Non-pigmented ciliary epithelial cell (primary cell): ENCODE measurements at regions not wholly inside any gene's neighbourhood (a gene's known extent, or its start where the extent isn't known, plus 50 kb on each side); places are given as distances from the start of the nearest gene placed in this dataset.

ENCODE experiments used
- DNase-seq: peaks from one replicate; pipeline ENCODE4 v3.0.0-alpha.2; 2010; ENCODE audit warnings: low read depth

GRCh38 chr20:52864916-52865605 is 107.1 kb upstream of the TSHZ2 start:
- no peak for DNase-seq

- DNase-seq: no peak
Measured at GRCh38 chr20:52859156-52859876, 112.8 kb upstream of the TSHZ2 start.

DNA sequence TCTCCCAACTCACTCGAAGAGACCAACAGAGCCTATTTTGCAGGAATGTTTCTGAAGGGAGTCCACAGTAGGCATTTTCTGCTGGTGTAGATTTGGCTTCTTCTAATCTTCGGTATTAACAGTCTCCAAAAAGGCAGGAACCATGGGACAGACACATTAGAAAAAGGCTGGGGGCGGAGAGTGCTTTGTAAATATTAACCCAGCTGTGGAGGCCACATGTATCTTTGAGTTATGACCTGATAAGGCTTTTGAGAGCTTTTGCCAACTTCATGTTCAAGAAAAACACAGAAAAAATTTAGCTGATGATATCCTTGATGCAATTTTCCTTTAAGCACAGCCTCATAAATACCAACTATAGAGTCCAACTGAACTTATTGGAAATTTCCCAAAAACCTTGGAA is 119.4 kb upstream of the TSHZ2 start:
- DNase-seq: no peak

- no peak for DNase-seq
Measured at GRCh38 chr20:52847731-52848359, 124.3 kb upstream of the TSHZ2 start.

GRCh38 chr20:52847029-52847660 is 125.0 kb upstream of the TSHZ2 start:
- no peak for DNase-seq

DNA sequence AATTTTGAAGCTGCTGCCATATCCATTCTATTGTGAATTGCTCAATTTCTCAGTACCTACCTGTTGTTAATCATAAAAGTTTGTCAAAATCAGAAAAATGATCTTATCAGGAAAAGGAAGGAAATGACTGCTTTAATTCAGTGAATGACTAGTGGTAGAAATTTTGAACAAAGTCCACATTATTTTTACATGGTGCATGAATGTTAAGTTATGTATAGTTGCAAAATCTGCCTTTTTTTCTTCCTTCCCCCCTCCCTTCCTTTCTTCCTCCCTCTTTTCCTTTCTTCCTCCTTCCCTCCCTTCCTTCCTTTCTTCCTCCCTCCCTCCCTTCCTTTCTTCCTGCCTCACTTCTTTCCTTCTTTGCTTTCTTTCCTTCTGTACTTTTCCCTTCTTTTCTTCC is 127.1 kb upstream of the TSHZ2 start:
- no peak for DNase-seq

DNA sequence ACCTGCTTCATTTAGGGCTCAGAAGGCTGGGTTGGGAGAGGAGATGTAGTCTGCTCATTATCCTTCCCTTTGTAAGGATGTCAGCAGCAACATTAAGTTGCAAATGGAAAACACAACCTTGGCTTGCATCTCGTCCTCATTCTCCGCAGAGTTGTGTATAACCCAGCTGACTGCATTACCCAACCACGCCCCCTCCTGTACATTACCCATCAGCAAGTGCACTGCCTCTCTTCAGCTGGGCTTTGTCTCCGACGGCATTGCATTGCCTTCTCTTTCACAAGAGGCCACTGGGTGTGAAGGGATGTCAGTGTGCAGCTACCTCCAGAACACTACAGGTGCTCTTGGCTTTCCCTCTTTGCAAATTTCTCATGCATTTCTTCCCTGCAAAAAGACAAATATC is 128.7 kb upstream of the TSHZ2 start:
- no peak for DNase-seq

- DNase-seq: no peak
Measured at GRCh38 chr20:52841003-52841402, 131.2 kb upstream of the TSHZ2 start.

GRCh38 chr20:52840041-52840440 is 132.1 kb upstream of the TSHZ2 start:
- DNase-seq: no peak

DNA sequence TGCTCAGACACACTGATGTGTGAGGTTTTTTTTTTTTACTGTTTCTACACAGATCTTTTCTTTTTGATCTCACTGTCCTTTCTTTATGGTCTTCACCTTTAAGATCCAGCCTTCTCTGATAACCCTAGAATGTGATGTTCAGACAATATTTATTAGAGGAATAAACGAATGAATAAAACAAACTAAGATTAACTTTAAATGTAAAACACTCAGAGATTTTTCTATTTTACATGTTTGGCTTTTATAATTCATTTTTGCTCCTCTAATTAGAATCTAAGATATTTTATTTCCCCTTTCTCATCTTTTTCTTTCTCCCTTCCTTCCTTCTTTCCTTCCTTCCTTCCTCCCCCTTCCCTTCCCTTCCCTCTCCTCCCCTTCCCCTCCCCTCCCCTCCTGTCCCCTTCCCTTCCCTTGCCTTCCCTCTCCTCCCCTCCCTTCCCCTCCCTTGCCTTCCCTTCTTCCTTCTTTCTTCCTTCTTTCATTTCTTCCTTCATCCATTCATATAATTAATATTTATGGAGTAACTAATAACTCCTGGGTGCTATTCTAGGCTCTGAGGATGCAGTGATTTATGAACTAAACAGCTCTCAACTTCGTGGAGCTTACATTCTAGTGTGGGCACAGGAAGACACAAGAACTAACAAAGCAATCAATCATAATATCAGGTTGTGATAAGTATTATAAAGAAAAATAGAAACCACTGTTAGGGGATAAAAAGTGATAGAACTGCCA is 133.5 kb upstream of the TSHZ2 start:
- no peak for DNase-seq

- DNase-seq: no peak
Measured at GRCh38 chr20:52837378-52837777, 134.8 kb upstream of the TSHZ2 start.

GRCh38 chr20:52833901-52834300 is 138.3 kb upstream of the TSHZ2 start:
- DNase-seq: no peak

GRCh38 chr20:52832151-52832774 is 139.9 kb upstream of the TSHZ2 start:
- no peak for DNase-seq

DNA sequence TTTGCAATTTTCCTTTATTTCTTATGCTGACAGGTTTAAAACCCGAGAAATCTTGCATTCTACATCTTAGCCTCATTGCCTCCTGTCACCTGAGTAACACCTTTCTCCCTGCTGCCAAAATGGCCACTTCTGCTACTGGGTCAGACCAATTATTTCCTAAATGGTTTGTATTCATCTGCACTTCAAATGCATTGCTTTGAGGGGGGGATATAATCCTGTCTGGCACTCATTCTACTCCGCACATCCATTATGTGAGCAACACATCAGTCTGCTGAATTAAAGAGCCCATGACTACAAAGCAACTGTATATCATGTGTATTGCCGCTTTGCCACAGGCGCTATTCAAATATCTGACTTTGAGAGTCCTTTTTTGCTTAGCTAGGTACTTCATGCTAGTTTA is 141.6 kb upstream of the TSHZ2 start:
- DNase-seq: no peak

- DNase-seq: no peak
Measured at GRCh38 chr20:52829111-52829510, 143.0 kb upstream of the TSHZ2 start.

GRCh38 chr20:52828199-52828598 is 144.0 kb upstream of the TSHZ2 start:
- DNase-seq: no peak

DNA sequence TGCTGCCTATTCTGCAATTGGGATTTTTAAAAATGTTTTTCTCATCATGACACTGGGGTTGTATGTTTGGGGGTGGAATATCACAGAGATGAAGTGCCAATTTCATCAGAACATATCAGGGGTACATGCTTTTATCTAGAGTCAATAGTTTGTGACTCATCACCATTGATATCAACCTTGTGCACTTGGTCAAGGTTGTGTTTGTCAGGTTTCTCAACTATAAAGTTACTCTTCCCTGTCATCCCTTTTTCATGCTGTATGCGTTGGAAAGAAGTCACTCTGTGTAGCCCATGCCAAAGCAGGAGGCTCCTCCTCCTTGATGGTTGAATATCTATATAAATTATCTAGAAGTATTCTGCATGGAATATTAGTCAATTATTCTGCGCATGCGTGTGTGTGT is 145.4 kb upstream of the TSHZ2 start:
- DNase-seq: no peak

GRCh38 chr20:52826321-52826720 is 145.8 kb upstream of the TSHZ2 start:
- DNase-seq: no peak

DNA sequence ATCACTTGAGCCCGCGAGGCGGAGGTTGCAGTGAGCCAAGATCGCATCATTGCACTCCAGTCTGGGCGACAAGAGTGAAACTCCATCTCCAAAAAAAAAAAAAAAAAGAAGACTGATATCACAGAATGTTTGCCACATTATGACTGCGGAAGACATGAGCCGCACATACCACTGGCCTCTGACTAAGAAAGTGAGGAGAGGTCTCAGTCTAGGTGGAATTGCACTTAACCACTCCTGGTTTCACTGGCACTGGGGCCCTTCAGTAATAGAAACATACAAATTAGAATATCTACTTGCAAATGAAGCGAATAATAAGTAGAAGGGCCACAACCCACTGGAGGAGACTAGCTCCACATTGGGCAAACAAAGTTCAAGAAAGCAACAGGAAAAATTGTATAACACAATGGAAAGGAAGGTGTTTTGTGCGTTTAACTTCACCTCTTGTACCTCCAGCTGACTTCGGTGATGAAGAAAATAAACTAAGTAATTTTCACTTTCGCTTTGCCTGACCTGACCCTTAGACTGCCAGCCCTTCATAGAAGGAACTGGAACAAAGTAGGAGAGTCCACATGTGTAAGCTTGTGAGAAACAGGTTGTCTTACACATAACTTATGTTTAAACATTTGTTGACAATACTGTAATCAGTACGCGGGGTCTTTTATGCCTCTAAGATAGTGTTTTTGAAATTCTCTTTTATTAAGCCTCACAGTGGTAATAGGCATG is 147.5 kb upstream of the TSHZ2 start:
- DNase-seq: no peak

DNA sequence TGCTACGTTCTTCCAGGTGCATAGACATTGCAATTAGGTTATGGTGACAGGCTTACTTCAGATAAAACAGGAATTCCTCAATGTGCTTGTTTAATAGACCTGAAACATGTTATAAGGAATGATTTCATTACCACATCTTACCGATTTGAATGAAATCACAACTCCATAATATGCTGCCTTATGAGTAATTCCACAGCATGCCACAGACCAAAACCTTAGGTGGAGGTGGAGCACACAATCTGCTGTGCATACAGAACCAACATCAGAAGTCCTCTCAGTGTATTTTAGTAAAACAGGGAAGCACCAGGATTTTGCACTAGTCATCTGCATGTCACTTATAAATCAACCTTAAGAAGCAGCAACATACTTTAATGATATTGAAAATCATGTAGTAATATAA is 148.9 kb upstream of the TSHZ2 start:
- no peak for DNase-seq

DNA sequence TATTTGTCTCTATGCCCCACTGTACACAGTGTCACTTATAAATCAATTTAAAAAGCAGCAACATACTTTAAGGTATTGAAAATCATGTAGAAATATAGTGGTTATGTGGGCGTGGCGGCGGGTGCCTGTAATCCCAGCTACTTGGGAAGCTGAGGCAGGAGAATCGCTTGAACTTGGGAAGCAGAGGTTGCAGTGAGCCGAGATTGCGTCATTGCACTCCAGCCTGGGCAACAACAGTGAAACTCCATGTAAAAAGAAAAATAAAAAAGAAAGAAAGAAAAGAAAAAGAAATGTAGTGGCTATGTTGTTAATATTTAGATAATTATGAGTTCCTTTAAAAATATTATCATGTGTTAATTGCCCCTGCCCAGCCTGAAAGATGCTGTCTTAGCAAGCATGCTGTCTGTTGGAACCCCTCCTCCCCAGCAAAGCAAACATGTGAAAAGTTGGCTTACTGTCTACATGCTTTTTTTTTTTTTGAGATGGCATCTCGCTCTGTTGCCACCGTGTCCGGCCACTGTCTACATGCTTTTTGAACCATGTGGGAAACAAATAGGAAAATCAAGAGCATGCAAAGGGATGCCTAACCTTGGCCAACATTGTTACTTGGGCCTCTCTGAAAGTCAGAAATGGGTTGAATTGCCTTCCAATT is 151.4 kb upstream of the TSHZ2 start:
- DNase-seq: no peak
